GM06990 (cell line): ENCODE measurements at regions not wholly inside any gene's neighbourhood (a gene's known extent, or its start where the extent isn't known, plus 50 kb on each side); places are given as distances from the start of the nearest gene placed in this dataset.

Source experiments
- DNase-seq: peaks from one replicate; pipeline ENCODE4 v3.0.0-alpha.2; 2011; ENCODE audit not compliant: insufficient read length; ENCODE audit errors: extremely low read depth
- H3K27me3 ChIP-seq: replicated peaks from 2 replicates; pipeline ENCODE4 v1.6.0; 2011; ENCODE audit warnings: low read length; ENCODE audit not compliant: control insufficient read depth, insufficient read depth
- H3K36me3 ChIP-seq: 2 replicates; pipeline ENCODE4 v1.5.1; 2011; ENCODE audit warnings: low read length; ENCODE audit not compliant: control insufficient read depth, insufficient read depth
- H3K4me3 ChIP-seq: replicated peaks from 2 replicates; pipeline ENCODE4 v1.5.1; 2011; ENCODE audit warnings: low read depth, mild to moderate bottlenecking, control low read depth, low read length
- CTCF ChIP-seq: IDR thresholded peaks from 2 replicates; pipeline ENCODE4 v1.5.1; 2011; ENCODE audit warnings: low read length, control low read depth, mild to moderate bottlenecking, inconsistent platforms; ENCODE audit not compliant: insufficient read depth, poor library complexity, severe bottlenecking

DNA sequence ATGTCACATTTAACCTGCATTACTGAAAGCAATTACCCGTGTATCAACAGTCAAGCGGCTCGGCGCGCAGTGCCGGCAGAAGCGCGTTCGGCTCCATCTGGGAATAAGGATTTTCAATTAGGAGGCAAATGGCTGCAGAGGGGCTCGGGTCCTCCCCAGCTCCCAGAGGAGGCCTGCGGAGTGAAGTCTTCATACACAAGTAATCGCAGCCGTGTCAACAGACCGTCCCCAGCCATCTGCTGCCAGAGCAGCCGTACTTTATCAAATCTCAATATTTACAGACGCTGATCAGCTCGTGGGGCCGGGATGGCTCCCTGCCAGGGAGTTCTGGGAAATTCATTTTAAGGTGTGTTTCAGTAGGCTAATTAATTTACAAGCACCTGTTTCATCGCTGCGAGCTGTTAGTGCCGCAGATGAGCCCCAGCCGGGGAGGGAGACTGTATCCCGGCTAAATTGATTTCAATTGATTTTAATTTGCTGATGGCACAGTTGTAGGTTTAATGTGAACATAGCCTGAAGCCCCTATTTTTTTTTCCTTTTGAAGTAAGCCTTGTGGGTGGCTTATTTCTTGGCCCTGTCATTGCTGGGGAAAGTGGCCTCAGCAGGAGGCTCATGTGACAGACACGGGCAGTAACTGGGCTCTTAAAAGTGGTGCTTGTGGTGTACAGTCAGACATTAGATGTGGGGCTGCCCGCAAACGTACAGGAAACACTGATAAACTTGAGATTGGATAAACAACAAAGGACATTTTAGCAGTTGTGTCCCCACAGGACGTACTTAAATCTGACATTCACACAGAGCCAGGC, 252.7 kb downstream of the TEX29 start:
- no peak overlapping the region for H3K4me3 ChIP-seq
- TF ChIP-seq CTCF = no peak
- H3K27me3 ChIP-seq = no peaks in the 10 kb centered on the region
- no peak for DNase-seq
- H3K36me3 ChIP-seq = no peaks in the 10 kb centered on the region

- H3K36me3 ChIP-seq = no peaks in the 10 kb centered on the region
- DNase-seq = no peak
- H3K4me3 ChIP-seq = no peak overlapping the region
- no peaks in the 10 kb centered on the region for H3K27me3 ChIP-seq
- no peak for TF ChIP-seq CTCF
Measured at GRCh38 chr13:111573801-111574200, 253.4 kb downstream of the TEX29 start.

DNA sequence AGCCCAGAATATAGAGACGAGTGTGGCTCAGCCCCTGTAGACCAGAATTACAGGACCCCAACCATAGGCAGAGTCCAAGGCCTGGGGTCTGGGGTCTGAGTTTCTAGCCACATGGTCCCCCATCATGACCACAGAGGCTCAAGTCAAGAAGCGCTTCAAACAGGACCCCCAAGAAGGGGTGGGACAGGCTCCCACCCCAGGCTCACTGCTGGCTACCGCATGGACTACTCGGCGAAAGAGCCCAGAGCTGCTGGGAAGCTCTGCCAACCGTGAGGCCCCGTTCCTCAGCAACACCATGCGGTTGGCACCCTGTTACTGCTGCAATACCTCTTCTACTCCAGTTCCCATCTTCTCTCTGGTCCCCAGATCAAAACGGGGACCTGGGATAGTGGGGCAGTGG, 254.8 kb downstream of the TEX29 start:
- DNase-seq = no peak
- H3K27me3 ChIP-seq = no peaks in the 10 kb centered on the region
- no peak for TF ChIP-seq CTCF

DNA sequence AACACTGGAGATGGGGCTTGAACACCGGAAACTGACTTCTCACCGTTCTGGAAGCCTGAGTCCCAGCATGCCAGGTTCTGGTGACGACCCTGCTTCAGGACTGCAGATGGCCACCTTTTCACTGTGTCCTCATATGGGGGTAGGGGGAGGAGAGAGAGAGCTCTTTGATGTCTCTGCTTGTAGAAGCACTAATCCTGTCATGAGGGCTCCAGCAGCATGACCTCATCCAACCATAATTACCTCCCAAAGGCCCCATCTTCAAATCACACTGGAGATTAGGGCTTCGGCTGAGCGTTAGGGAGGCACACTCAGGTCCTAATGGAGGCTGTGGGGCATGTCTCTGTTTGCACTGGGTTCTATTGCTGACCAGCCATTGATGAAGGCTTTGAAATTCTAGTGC, 255.3 kb downstream of the TEX29 start:
- DNase-seq = no peak
- Histone ChIP-seq H3K4me3 (no peak overlapping the region), H3K36me3 (no peaks in the 10 kb centered on the region), H3K27me3 (no peaks in the 10 kb centered on the region)
- no peak for TF ChIP-seq CTCF

More for the DNA sequence above, 254.8 kb downstream of the TEX29 start:
- Histone ChIP-seq H3K4me3 (no peak overlapping the region), H3K36me3 (no peaks in the 10 kb centered on the region)

GRCh38 chr13:111577208-111577828, 256.9 kb downstream of the TEX29 start:
- no peak for DNase-seq
- no peak for TF ChIP-seq CTCF
- Histone ChIP-seq H3K27me3 (no peaks in the 10 kb centered on the region), H3K4me3 (no peak overlapping the region), H3K36me3 (no peaks in the 10 kb centered on the region)
